ENCODE measurements at regions not wholly inside any gene's neighbourhood (a gene's known extent, or its start where the extent isn't known, plus 50 kb on each side); places are given as distances from the start of the nearest gene placed in this dataset.

GRCh38 chr6:168216751-168217191 is 102.8 kb downstream of the DACT2 start:
- no peaks in the 10 kb centered on the region for H3K27me3 ChIP-seq
- no peaks in the 10 kb centered on the region for H3K4me1 ChIP-seq (ENCODE audit: insufficient read depth)
- no peaks in the 10 kb centered on the region for H3K9me3 ChIP-seq
- no peak overlapping the region for H3K4me3 ChIP-seq
- H3K27ac ChIP-seq: no peak overlapping the region
- TF ChIP-seq POLR2A (IDR thresholded peaks at IDR 0.05): no peak
- no peak for TF ChIP-seq CTCF (IDR thresholded peaks at IDR 0.05)
- TF ChIP-seq EP300 (IDR thresholded peaks at IDR 0.05): no peak
- WGBS, 3 donors: 81 to 89% (median 85%) methylated on average over 16 of the region's 16 CpGs
- DNase-seq: no peak
- intact Hi-C loops (cut with DNase I): no loop called here
- H3K36me3 ChIP-seq: no peaks in the 10 kb centered on the region

GRCh38 chr6:168216117-168216516 is 103.5 kb downstream of the DACT2 start:
- TF ChIP-seq CTCF (IDR thresholded peaks at IDR 0.05) (no peak), POLR2A (IDR thresholded peaks at IDR 0.05) (no peak), EP300 (IDR thresholded peaks at IDR 0.05) (no peak)
- H3K36me3 ChIP-seq: no peaks in the 10 kb centered on the region
- no peak overlapping the region for H3K4me3 ChIP-seq
- H3K27ac ChIP-seq: no peak overlapping the region
- intact Hi-C loops (cut with DNase I): no loop called here
- 76 to 83% (median 82%) methylated on average over 6 of the region's 6 CpGs for WGBS, 3 donors
- H3K27me3 ChIP-seq: no peaks in the 10 kb centered on the region
- no peaks in the 10 kb centered on the region for H3K9me3 ChIP-seq
- no peak for DNase-seq
- H3K4me1 ChIP-seq (ENCODE audit: insufficient read depth): no peaks in the 10 kb centered on the region

GRCh38 chr6:168215121-168215808 is 104.3 kb downstream of the DACT2 start:
- WGBS, 3 donors: 79 to 87% (median 83%) methylated on average over 23 of the region's 23 CpGs
- intact Hi-C loops (cut with DNase I): no loop called here
- DNase-seq: no peak
- Histone ChIP-seq H3K27me3 (no peaks in the 10 kb centered on the region), H3K4me3 (no peak overlapping the region), H3K4me1 (ENCODE audit: insufficient read depth) (no peaks in the 10 kb centered on the region), H3K27ac (no peak overlapping the region), H3K9me3 (no peaks in the 10 kb centered on the region), H3K36me3 (no peaks in the 10 kb centered on the region)
- TF ChIP-seq CTCF (IDR thresholded peaks at IDR 0.05): no peak
- no peak for TF ChIP-seq POLR2A (IDR thresholded peaks at IDR 0.05)
- no peak for TF ChIP-seq EP300 (IDR thresholded peaks at IDR 0.05)

DNA sequence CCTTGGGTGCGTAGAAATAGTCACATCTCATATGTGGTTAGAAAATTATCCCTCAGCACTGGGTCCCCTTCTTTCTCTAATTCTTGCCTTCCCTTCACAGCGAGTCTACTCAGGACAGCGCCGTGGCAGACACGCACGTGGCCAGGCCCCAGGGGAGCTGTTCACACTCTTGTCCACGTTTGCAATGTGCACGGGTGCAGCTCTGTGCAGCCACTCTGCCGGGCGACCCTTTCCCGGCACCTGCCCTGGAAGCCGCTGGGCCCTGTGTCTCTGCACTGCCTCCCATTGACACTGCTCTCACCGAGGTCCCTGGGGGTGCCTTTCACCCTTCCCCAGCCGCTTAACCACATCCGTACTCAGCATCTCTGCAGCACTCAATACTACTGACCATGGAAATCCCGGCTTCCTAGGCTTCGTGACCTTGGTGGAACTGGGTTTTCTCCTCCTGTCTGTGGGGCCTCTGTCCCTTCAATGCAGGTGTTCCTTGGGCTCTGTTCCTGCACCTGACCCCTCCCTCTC is 104.9 kb downstream of the DACT2 start:
- TF ChIP-seq EP300 (IDR thresholded peaks at IDR 0.05): no peak
- no peak for TF ChIP-seq POLR2A (IDR thresholded peaks at IDR 0.05)
- no peak for TF ChIP-seq CTCF (IDR thresholded peaks at IDR 0.05)
- no peak for DNase-seq
- H3K36me3 ChIP-seq: no peaks in the 10 kb centered on the region
- intact Hi-C loops (cut with DNase I): no loop called here
- H3K27ac ChIP-seq: no peak overlapping the region
- no peaks in the 10 kb centered on the region for H3K4me1 ChIP-seq (ENCODE audit: insufficient read depth)
- H3K27me3 ChIP-seq: no peaks in the 10 kb centered on the region
- H3K9me3 ChIP-seq: no peaks in the 10 kb centered on the region
- WGBS, 3 donors: 85 to 89% (median 88%) methylated on average over 17 of the region's 17 CpGs
- no peak overlapping the region for H3K4me3 ChIP-seq

All from ovary (tissue), 7 donors.